Liver (tissue), 3 donors: ENCODE measurements at regions not wholly inside any gene's neighbourhood (a gene's known extent, or its start where the extent isn't known, plus 50 kb on each side); places are given as distances from the start of the nearest gene placed in this dataset.

Experiments used
- JUND ChIP-seq, 2 donors: IDR thresholded peaks; 2 replicates each; pipeline ENCODE4 v1.6.1; 2016; ENCODE audit warnings: antibody characterized with exemption in 2 of 2
- SP1 ChIP-seq: IDR thresholded peaks from 2 replicates; pipeline ENCODE4 v1.6.1; 2018; ENCODE audit warnings: antibody characterized with exemption, mild to moderate bottlenecking
- TAF1 ChIP-seq: conservative IDR thresholded peaks from 2 replicates; pipeline ENCODE4 v1.6.1; 2016; ENCODE audit warnings: antibody characterized with exemption, mild to moderate bottlenecking
- TF ChIP-seq, protein P1 (sequence below): fragments of 150-350 bp; IDR thresholded peaks from 2 replicates; pipeline ENCODE4 v1.5.1; 2017; ENCODE audit warnings: improper control_type of control experiment, low read depth, low read length; ENCODE audit not compliant: missing input control
- TF ChIP-seq, protein P2 (sequence below): IDR thresholded peaks from 2 replicates; pipeline ENCODE4 v1.6.1; 2016; ENCODE audit warnings: antibody characterized with exemption
- TF ChIP-seq, protein P3 (sequence below): IDR thresholded peaks from 2 replicates; pipeline ENCODE4 v1.6.1; 2016; ENCODE audit warnings: antibody characterized with exemption
- donor health status: healthy.
- donor health status: healthy.

DNA sequence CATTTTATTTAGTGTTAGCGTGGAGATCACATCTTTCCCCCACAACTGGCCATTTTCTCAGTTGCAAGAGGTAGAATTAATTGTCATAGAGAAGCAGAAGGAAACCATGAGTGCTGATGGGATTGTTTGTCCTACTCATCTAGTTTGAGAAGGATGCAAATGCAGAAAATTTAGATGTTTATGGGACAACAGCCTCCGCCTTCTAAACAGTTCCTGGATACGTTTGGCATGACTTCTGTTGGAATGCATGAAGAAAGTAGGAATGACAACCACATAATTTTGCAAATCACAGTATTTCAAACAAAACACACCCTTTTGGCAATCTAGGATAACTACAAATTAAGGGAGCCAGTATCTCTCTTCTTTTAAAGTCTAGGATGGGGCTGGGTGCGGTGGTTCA, 240.1 kb upstream of the SUCLG2 start:
- TF ChIP-seq SP1 (no peak), TAF1 (no peak), JUND (IDR thresholded peaks at IDR 0.05) (no peak)
- TF ChIP-seq, protein P1, sequence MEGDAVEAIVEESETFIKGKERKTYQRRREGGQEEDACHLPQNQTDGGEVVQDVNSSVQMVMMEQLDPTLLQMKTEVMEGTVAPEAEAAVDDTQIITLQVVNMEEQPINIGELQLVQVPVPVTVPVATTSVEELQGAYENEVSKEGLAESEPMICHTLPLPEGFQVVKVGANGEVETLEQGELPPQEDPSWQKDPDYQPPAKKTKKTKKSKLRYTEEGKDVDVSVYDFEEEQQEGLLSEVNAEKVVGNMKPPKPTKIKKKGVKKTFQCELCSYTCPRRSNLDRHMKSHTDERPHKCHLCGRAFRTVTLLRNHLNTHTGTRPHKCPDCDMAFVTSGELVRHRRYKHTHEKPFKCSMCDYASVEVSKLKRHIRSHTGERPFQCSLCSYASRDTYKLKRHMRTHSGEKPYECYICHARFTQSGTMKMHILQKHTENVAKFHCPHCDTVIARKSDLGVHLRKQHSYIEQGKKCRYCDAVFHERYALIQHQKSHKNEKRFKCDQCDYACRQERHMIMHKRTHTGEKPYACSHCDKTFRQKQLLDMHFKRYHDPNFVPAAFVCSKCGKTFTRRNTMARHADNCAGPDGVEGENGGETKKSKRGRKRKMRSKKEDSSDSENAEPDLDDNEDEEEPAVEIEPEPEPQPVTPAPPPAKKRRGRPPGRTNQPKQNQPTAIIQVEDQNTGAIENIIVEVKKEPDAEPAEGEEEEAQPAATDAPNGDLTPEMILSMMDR: no peak
- TF ChIP-seq, protein P2, sequence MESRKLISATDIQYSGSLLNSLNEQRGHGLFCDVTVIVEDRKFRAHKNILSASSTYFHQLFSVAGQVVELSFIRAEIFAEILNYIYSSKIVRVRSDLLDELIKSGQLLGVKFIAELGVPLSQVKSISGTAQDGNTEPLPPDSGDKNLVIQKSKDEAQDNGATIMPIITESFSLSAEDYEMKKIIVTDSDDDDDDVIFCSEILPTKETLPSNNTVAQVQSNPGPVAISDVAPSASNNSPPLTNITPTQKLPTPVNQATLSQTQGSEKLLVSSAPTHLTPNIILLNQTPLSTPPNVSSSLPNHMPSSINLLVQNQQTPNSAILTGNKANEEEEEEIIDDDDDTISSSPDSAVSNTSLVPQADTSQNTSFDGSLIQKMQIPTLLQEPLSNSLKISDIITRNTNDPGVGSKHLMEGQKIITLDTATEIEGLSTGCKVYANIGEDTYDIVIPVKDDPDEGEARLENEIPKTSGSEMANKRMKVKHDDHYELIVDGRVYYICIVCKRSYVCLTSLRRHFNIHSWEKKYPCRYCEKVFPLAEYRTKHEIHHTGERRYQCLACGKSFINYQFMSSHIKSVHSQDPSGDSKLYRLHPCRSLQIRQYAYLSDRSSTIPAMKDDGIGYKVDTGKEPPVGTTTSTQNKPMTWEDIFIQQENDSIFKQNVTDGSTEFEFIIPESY: no peak
- TF ChIP-seq, protein P3, sequence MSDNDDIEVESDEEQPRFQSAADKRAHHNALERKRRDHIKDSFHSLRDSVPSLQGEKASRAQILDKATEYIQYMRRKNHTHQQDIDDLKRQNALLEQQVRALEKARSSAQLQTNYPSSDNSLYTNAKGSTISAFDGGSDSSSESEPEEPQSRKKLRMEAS: no peak
